ENCODE measurements at regions not wholly inside any gene's neighbourhood (a gene's known extent, or its start where the extent isn't known, plus 50 kb on each side); places are given as distances from the start of the nearest gene placed in this dataset.

DNA sequence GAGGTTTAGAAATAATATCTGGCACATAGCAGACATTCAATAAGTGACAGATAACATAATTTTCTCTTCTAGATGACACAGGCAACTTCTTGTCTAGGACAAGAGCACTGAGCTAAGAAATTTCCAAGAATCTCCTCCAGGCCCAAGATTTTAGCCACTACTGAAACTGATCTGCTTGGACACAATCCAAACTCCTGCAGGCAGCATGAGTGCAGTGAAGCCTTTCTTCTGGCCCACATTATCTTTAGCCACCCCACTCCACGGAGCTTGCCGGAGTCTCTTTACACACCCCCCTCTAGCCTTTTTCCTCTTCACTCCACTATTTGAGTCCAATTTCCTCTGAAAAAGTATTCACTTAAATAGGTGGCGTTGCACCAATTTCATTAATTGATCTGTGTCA is 142.9 kb upstream of the DUSP10 start:
- ChIA-PET CTCF (no interaction called here), POLR2A (no interaction called here)
- no peak for TF ChIP-seq ZBTB1 (tag by site-specific recombination; IDR thresholded peaks at IDR 0.05)
- no peak for TF ChIP-seq SP3 (tag by site-specific recombination; IDR thresholded peaks at IDR 0.05)
- TF ChIP-seq ZNF423 (tag by site-specific recombination; IDR thresholded peaks at IDR 0.05), result no peak
- no peak for TF ChIP-seq ZNF529 (tag by site-specific recombination; IDR thresholded peaks at IDR 0.05; ENCODE audit: insufficient replicate concordance)
- TF ChIP-seq ZNF175 (tag by site-specific recombination; IDR thresholded peaks at IDR 0.05), result no peak
- TF ChIP-seq GLI2 (tag by site-specific recombination; IDR thresholded peaks at IDR 0.05; ENCODE audit: borderline replicate concordance, low read depth), result no peak
- no peak for TF ChIP-seq ZNF114 (tag by site-specific recombination; IDR thresholded peaks at IDR 0.05)
- no peak for TF ChIP-seq ZNF664 (tag by site-specific recombination; IDR thresholded peaks at IDR 0.05)
- H3K4me1 ChIP-seq (ENCODE audit: control insufficient read depth, insufficient read depth, low read length), result peaks cover 5% of the 10 kb centered on the region
- no peak overlapping the region for H3K4me3 ChIP-seq (ENCODE audit: low read depth, low read length)
- H3K9me3 ChIP-seq (ENCODE audit: control insufficient read depth, insufficient read depth, low read depth, low read length), result no peaks in the 10 kb centered on the region
- H3K36me3 ChIP-seq (ENCODE audit: control insufficient read depth in 2 of 2, insufficient read depth in 1 of 2, low read length in 2 of 2), result no peaks in the 10 kb centered on the region
- no peak overlapping the region for H3K27ac ChIP-seq (ENCODE audit: extremely low read depth, low read depth, low read length)

- ChIA-PET CTCF (no interaction called here), POLR2A (no interaction called here)
- no peak overlapping the region for H3K4me3 ChIP-seq (ENCODE audit: low read depth, low read length)
These were observed 140.1 kb upstream of the DUSP10 start for GRCh38 chr1:221881805-221882581.

More at GRCh38 chr1:221881805-221882581, 140.1 kb upstream of the DUSP10 start:
- TF ChIP-seq BCL6B (tag by site-specific recombination; IDR thresholded peaks at IDR 0.05) (no peak), ZBTB8A (tag by site-specific recombination; IDR thresholded peaks at IDR 0.05) (no peak), ZNF423 (tag by site-specific recombination; IDR thresholded peaks at IDR 0.05) (no peak), TRIM28 (IDR thresholded peaks at IDR 0.05; ENCODE audit: borderline replicate concordance, low read length) (no peak), HOXA7 (CRISPR knock-in tag; IDR thresholded peaks at IDR 0.05; ENCODE audit: borderline replicate concordance) (no peak), ZNF280D (tag by site-specific recombination; IDR thresholded peaks at IDR 0.05) (no peak), ZSCAN4 (tag by site-specific recombination; IDR thresholded peaks at IDR 0.05) (no peak), SP3 (tag by site-specific recombination; IDR thresholded peaks at IDR 0.05) (no peak), ZNF473 (tag by site-specific recombination; IDR thresholded peaks at IDR 0.05) (no peak), ZNF571 (tag by site-specific recombination; IDR thresholded peaks at IDR 0.05) (no peak), ZBTB20 (tag by site-specific recombination; IDR thresholded peaks at IDR 0.05) (no peak), ZNF274 (IDR thresholded peaks at IDR 0.05; ENCODE audit: low read length) (no peak), ZNF274 (tag by site-specific recombination; IDR thresholded peaks at IDR 0.05; ENCODE audit: borderline replicate concordance) (no peak), ZNF654 (tag by site-specific recombination; IDR thresholded peaks at IDR 0.05; ENCODE audit: low read depth) (no peak), OVOL3 (tag by site-specific recombination; IDR thresholded peaks at IDR 0.05) (no peak), KLF8 (tag by site-specific recombination; IDR thresholded peaks at IDR 0.05) (no peak), ZNF677 (tag by site-specific recombination; IDR thresholded peaks at IDR 0.05) (no peak)
- TF ChIP-seq, protein P1, sequence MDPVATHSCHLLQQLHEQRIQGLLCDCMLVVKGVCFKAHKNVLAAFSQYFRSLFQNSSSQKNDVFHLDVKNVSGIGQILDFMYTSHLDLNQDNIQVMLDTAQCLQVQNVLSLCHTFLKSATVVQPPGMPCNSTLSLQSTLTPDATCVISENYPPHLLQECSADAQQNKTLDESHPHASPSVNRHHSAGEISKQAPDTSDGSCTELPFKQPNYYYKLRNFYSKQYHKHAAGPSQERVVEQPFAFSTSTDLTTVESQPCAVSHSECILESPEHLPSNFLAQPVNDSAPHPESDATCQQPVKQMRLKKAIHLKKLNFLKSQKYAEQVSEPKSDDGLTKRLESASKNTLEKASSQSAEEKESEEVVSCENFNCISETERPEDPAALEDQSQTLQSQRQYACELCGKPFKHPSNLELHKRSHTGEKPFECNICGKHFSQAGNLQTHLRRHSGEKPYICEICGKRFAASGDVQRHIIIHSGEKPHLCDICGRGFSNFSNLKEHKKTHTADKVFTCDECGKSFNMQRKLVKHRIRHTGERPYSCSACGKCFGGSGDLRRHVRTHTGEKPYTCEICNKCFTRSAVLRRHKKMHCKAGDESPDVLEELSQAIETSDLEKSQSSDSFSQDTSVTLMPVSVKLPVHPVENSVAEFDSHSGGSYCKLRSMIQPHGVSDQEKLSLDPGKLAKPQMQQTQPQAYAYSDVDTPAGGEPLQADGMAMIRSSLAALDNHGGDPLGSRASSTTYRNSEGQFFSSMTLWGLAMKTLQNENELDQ (tag by site-specific recombination; IDR thresholded peaks at IDR 0.05; ENCODE audit: low read depth), result no peak
- TF ChIP-seq, protein P2, sequence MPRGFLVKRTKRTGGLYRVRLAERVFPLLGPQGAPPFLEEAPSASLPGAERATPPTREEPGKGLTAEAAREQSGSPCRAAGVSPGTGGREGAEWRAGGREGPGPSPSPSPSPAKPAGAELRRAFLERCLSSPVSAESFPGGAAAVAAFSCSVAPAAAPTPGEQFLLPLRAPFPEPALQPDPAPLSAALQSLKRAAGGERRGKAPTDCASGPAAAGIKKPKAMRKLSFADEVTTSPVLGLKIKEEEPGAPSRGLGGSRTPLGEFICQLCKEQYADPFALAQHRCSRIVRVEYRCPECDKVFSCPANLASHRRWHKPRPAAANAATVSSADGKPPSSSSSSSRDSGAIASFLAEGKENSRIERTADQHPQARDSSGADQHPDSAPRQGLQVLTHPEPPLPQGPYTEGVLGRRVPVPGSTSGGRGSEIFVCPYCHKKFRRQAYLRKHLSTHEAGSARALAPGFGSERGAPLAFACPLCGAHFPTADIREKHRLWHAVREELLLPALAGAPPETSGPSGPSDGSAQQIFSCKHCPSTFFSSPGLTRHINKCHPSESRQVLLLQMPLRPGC (tag by site-specific recombination; IDR thresholded peaks at IDR 0.05), result no peak
- H3K9me3 ChIP-seq (ENCODE audit: control insufficient read depth, insufficient read depth, low read depth, low read length), result no peaks in the 10 kb centered on the region
- no peaks in the 10 kb centered on the region for H3K4me1 ChIP-seq (ENCODE audit: control insufficient read depth, insufficient read depth, low read length)
- H3K27ac ChIP-seq (ENCODE audit: extremely low read depth, low read depth, low read length), result no peak overlapping the region
- H3K36me3 ChIP-seq (ENCODE audit: control insufficient read depth in 2 of 2, insufficient read depth in 1 of 2, low read length in 2 of 2), result no peaks in the 10 kb centered on the region

All from HEK293 (cell line).